Naive thymus-derived CD4-positive, alpha-beta T cell (primary cell): ENCODE measurements at regions not wholly inside any gene's neighbourhood (a gene's known extent, or its start where the extent isn't known, plus 50 kb on each side); places are given as distances from the start of the nearest gene placed in this dataset.
"Not testable (repeated sequence)": the region's sequence is repeated elsewhere in the genome, so short reads cannot be mapped to it uniquely, and the experiment has no call there.

Experiments used
- ATAC-seq: fragments of 150-1000 bp; cut with Tn5 transposase; 2 replicates; pipeline ENCODE4 v1.10.0; 2021; ENCODE audit warnings: mild to moderate bottlenecking, moderate library complexity
- CTCF ChIA-PET: fragments of 350-600 bp; sonication (Branson Sonifier 250); formaldehyde crosslinking; loops from one replicate; lab custom pipeline; 2021; ENCODE audit warnings: antibody characterized with exemption; lab: Charles Lee
- POLR2A ChIA-PET: fragments of 350-600 bp; sonication (Branson Sonifier 250); formaldehyde crosslinking; loops from one replicate; lab custom pipeline; 2021; ENCODE audit warnings: antibody characterized with exemption, inconsistent platforms; lab: Charles Lee
- DNase-seq, 9 donors: peaks; one replicate each; pipeline versions ENCODE4 v3.0.0 to v3.0.0-alpha.2; 2020 to 2022; ENCODE audit warnings: mixed read lengths in 1 of 9
- H3K27ac ChIP-seq: one replicate; pipeline ENCODE4 v1.7.0; 2013; ENCODE audit warnings: mild to moderate bottlenecking, low read depth, low read length, moderate library complexity
- H3K27me3 ChIP-seq, 2 donors: one replicate each; pipeline ENCODE4 v1.7.0; 2013; ENCODE audit warnings: low read length in 2 of 2, mild to moderate bottlenecking in 2 of 2, moderate library complexity in 2 of 2; ENCODE audit not compliant: control insufficient read depth in 2 of 2, insufficient read depth in 2 of 2
- H3K36me3 ChIP-seq, 3 experiments: 1 replicate in 2 of 3; 2 replicates in 1 of 3; pipeline ENCODE4 v1.7.0; 2013; ENCODE audit warnings: low read length in 3 of 3, mild to moderate bottlenecking in 3 of 3, moderate library complexity in 1 of 3; ENCODE audit not compliant: insufficient read depth in 3 of 3, control insufficient read depth in 2 of 3
- H3K4me1 ChIP-seq, 2 donors: one replicate each; pipeline ENCODE4 v1.7.0; 2013; ENCODE audit warnings: low read length in 2 of 2, mild to moderate bottlenecking in 2 of 2, moderate library complexity in 1 of 2; ENCODE audit not compliant: control insufficient read depth in 2 of 2, insufficient read depth in 2 of 2
- H3K4me3 ChIP-seq: 2 replicates; pipeline ENCODE4 v1.7.0; 2013; ENCODE audit warnings: mild to moderate bottlenecking, low read length
- H3K9me3 ChIP-seq, 3 experiments: 1 replicate in 2 of 3; 2 replicates in 1 of 3; pipeline ENCODE4 v1.7.0; 2013; ENCODE audit warnings: low read length in 3 of 3; ENCODE audit not compliant: control insufficient read depth in 2 of 3
- H3K27ac Mint-ChIP-seq, 9 donors: one replicate each; pipeline ENCODE4 v1.8.0; 2020 to 2022; ENCODE audit warnings: mixed read lengths in 9 of 9, mild to moderate bottlenecking in 8 of 9, moderate library complexity in 5 of 9, inconsistent platforms in 2 of 9
- H3K27me3 Mint-ChIP-seq, 5 donors: one replicate each; pipeline ENCODE4 v1.8.0; 2021 to 2022; ENCODE audit warnings: mixed read lengths in 5 of 5, mild to moderate bottlenecking in 1 of 5
- H3K36me3 Mint-ChIP-seq, 5 donors: one replicate each; pipeline ENCODE4 v1.8.0; 2020 to 2022; ENCODE audit warnings: mixed read lengths in 5 of 5, mild to moderate bottlenecking in 3 of 5, inconsistent platforms in 1 of 5
- H3K4me1 Mint-ChIP-seq, 7 donors: one replicate each; pipeline ENCODE4 v1.8.0; 2020 to 2022; ENCODE audit warnings: mixed read lengths in 7 of 7, mild to moderate bottlenecking in 3 of 7, inconsistent platforms in 1 of 7
- H3K4me3 Mint-ChIP-seq, 10 donors: one replicate each; pipeline ENCODE4 v1.8.0; 2020 to 2022; ENCODE audit warnings: mild to moderate bottlenecking in 10 of 10, mixed read lengths in 10 of 10, moderate library complexity in 6 of 10, inconsistent platforms in 2 of 10
- H3K9me3 Mint-ChIP-seq, 11 donors: one replicate each; pipeline ENCODE4 v1.8.0; 2020 to 2022; ENCODE audit warnings: mixed read lengths in 11 of 11, mild to moderate bottlenecking in 4 of 11, inconsistent platforms in 1 of 11, moderate library complexity in 1 of 11
- intact Hi-C, 2 donors: fragments of 100-400 bp; cut with micrococcal nuclease; formaldehyde crosslinking; loops; one replicate each; pipeline ENCODE4 v1.15.1; 2023

- H3K4me1 Mint-ChIP-seq = no peaks in the 10 kb centered on the region
- no peaks in the 10 kb centered on the region for H3K9me3 ChIP-seq
- peaks cover 0 to 3% (median 0%) of the 10 kb centered on the region in 11 donors for H3K9me3 Mint-ChIP-seq
- H3K27ac Mint-ChIP-seq = no peak overlapping the region
- H3K36me3 ChIP-seq = no peaks in the 10 kb centered on the region
- H3K4me3 Mint-ChIP-seq = no peak overlapping the region
- CTCF ChIA-PET = no interaction called here
- no peak overlapping the region for H3K27ac ChIP-seq
- DNase-seq (no peak), ATAC-seq (no peak)
- H3K4me3 ChIP-seq = no peak overlapping the region
- peaks cover 0 to 2% of the 10 kb centered on the region in 2 donors for H3K27me3 ChIP-seq
- no peaks in the 10 kb centered on the region for H3K4me1 ChIP-seq
- intact Hi-C loops = no loop called here
- POLR2A ChIA-PET = no interaction called here
- H3K27me3 Mint-ChIP-seq = peaks cover 10 to 55% (median 46%) of the 10 kb centered on the region in 5 donors
- H3K36me3 Mint-ChIP-seq = no peaks in the 10 kb centered on the region
Observed at GRCh38 chr4:174183259-174183658, 100.2 kb downstream of the FBXO8 start.

- Histone ChIP-seq H3K9me3 (no peaks in the 10 kb centered on the region), H3K4me3 (no peak overlapping the region), H3K27me3 (peaks cover 0 to 2% of the 10 kb centered on the region in 2 donors), H3K27ac (no peak overlapping the region), H3K4me1 (no peaks in the 10 kb centered on the region), H3K36me3 (no peaks in the 10 kb centered on the region)
- ChIA-PET CTCF (no interaction called here), POLR2A (no interaction called here)
- no peaks in the 10 kb centered on the region for H3K36me3 Mint-ChIP-seq
- H3K27me3 Mint-ChIP-seq = peaks cover 4 to 52% (median 41%) of the 10 kb centered on the region in 5 donors
- H3K9me3 Mint-ChIP-seq = peaks cover 0 to 3% (median 0%) of the 10 kb centered on the region in 11 donors
- ATAC-seq (no peak), DNase-seq (no peak)
- no peaks in the 10 kb centered on the region for H3K4me1 Mint-ChIP-seq
- H3K4me3 Mint-ChIP-seq = no peak overlapping the region
- intact Hi-C loops = no loop called here
- no peak overlapping the region for H3K27ac Mint-ChIP-seq
Observed at GRCh38 chr4:174181827-174182226, 101.6 kb downstream of the FBXO8 start.

- POLR2A ChIA-PET = no interaction called here
- H3K27ac Mint-ChIP-seq = no peak overlapping the region
- no peaks in the 10 kb centered on the region for H3K4me1 ChIP-seq
- peaks cover 0 to under 1% of the 10 kb centered on the region in 2 donors for H3K27me3 ChIP-seq
- H3K4me3 ChIP-seq = no peak overlapping the region
- no peak overlapping the region for H3K27ac ChIP-seq
- no peaks in the 10 kb centered on the region for H3K36me3 ChIP-seq
- peaks cover 3 to 52% (median 33%) of the 10 kb centered on the region in 5 donors for H3K27me3 Mint-ChIP-seq
- peaks cover 0 to 5% (median 0%) of the 10 kb centered on the region in 11 donors for H3K9me3 Mint-ChIP-seq
- H3K9me3 ChIP-seq = no peaks in the 10 kb centered on the region
- no peak for DNase-seq
- H3K4me1 Mint-ChIP-seq = no peaks in the 10 kb centered on the region
- CTCF ChIA-PET = no interaction called here
- no peak for ATAC-seq
- no peak overlapping the region for H3K4me3 Mint-ChIP-seq
- intact Hi-C loops = no loop called here
- peaks cover 0 to 4% (median 0%) of the 10 kb centered on the region in 5 donors for H3K36me3 Mint-ChIP-seq
Observed at GRCh38 chr4:174177536-174177935, 105.9 kb downstream of the FBXO8 start.

GRCh38 chr4:174175836-174176235 lies 107.6 kb downstream of the FBXO8 start:
- H3K4me1 ChIP-seq, H3K4me3 ChIP-seq, CTCF ChIA-PET, H3K4me1 Mint-ChIP-seq, H3K27ac ChIP-seq, H3K9me3 ChIP-seq, H3K27ac Mint-ChIP-seq, H3K9me3 Mint-ChIP-seq, H3K4me3 Mint-ChIP-seq, POLR2A ChIA-PET, H3K36me3 ChIP-seq, DNase-seq, ATAC-seq, H3K27me3 ChIP-seq, intact Hi-C loops, H3K36me3 Mint-ChIP-seq: not testable (repeated sequence)
- H3K27me3 Mint-ChIP-seq = peaks cover 3 to 59% (median 33%) of the 10 kb centered on the region in 5 donors

GRCh38 chr4:174173360-174173759 lies 110.1 kb downstream of the FBXO8 start:
- H3K36me3 Mint-ChIP-seq = peaks cover 0 to 4% (median 0%) of the 10 kb centered on the region in 5 donors

GRCh38 chr4:174172274-174172673 lies 111.2 kb downstream of the FBXO8 start:
- peaks cover 0 to 3% of the 10 kb centered on the region in 2 donors for H3K27me3 ChIP-seq
- CTCF ChIA-PET = no interaction called here
- ATAC-seq (no peak), DNase-seq (no peak)
- peaks cover 0 to 5% (median 0%) of the 10 kb centered on the region in 11 donors for H3K9me3 Mint-ChIP-seq
- no peaks in the 10 kb centered on the region for H3K4me1 ChIP-seq
- H3K4me1 Mint-ChIP-seq = no peaks in the 10 kb centered on the region
- H3K4me3 Mint-ChIP-seq = no peak overlapping the region
- H3K27ac Mint-ChIP-seq = no peak overlapping the region
- H3K9me3 ChIP-seq = no peaks in the 10 kb centered on the region
- peaks cover 0 to 4% (median 0%) of the 10 kb centered on the region in 5 donors for H3K36me3 Mint-ChIP-seq
- H3K27me3 Mint-ChIP-seq = peaks cover 3 to 56% (median 27%) of the 10 kb centered on the region in 5 donors
- H3K36me3 ChIP-seq = no peaks in the 10 kb centered on the region
- no peak overlapping the region for H3K4me3 ChIP-seq
- POLR2A ChIA-PET = no interaction called here
- no peak overlapping the region for H3K27ac ChIP-seq
- intact Hi-C loops = no loop called here

More at GRCh38 chr4:174173360-174173759, 110.1 kb downstream of the FBXO8 start:
- Histone ChIP-seq H3K9me3 (no peaks in the 10 kb centered on the region), H3K4me1 (no peaks in the 10 kb centered on the region), H3K36me3 (no peaks in the 10 kb centered on the region), H3K27ac (no peak overlapping the region), H3K27me3 (peaks cover 0 to 3% of the 10 kb centered on the region in 2 donors), H3K4me3 (no peak overlapping the region)
- Mint-ChIP-seq H3K4me3 (no peak overlapping the region), H3K27ac (no peak overlapping the region), H3K4me1 (no peaks in the 10 kb centered on the region), H3K27me3 (peaks cover 3 to 54% (median 29%) of the 10 kb centered on the region in 5 donors), H3K9me3 (peaks cover 0 to 5% (median 0%) of the 10 kb centered on the region in 11 donors)
- DNase-seq = no peak
- POLR2A ChIA-PET = no interaction called here
- intact Hi-C loops = no loop called here
- CTCF ChIA-PET = no interaction called here
- ATAC-seq = no peak

GRCh38 chr4:174170906-174171305 lies 112.6 kb downstream of the FBXO8 start:
- CTCF ChIA-PET = no interaction called here
- no peak for ATAC-seq
- intact Hi-C loops = no loop called here
- H3K27ac Mint-ChIP-seq = no peak overlapping the region
- H3K4me1 Mint-ChIP-seq = no peaks in the 10 kb centered on the region
- no peak for DNase-seq
- H3K27me3 Mint-ChIP-seq = peaks cover 3 to 45% (median 24%) of the 10 kb centered on the region in 5 donors
- no peak overlapping the region for H3K4me3 Mint-ChIP-seq
- Histone ChIP-seq H3K9me3 (no peaks in the 10 kb centered on the region), H3K4me1 (no peaks in the 10 kb centered on the region), H3K4me3 (no peak overlapping the region), H3K27me3 (peaks cover 0 to 3% of the 10 kb centered on the region in 2 donors), H3K36me3 (no peaks in the 10 kb centered on the region), H3K27ac (no peak overlapping the region)
- no peaks in the 10 kb centered on the region for H3K36me3 Mint-ChIP-seq
- POLR2A ChIA-PET = no interaction called here
- H3K9me3 Mint-ChIP-seq = peaks cover 0 to 5% (median 0%) of the 10 kb centered on the region in 11 donors
